ENCODE measurements at regions not wholly inside any gene's neighbourhood (a gene's known extent, or its start where the extent isn't known, plus 50 kb on each side); places are given as distances from the start of the nearest gene placed in this dataset.

DNA sequence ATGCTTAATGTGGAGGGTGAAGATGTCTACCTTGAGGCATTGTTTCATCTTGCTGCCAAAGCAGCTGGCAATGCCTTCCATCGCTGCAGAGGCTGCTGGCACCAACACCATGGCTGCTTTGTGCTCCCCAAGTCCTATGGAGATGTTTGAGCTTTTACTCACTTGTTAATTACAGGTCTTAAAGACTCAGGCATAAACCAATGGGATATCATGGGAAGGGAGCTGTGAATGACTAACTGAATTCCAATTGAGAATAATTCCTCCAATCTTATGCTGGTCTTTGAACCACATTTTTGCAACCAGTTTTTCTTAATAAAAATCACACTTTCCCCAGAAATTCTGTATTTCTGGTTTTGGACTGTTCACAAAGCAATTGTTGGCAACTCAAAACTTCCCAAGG is 762.0 kb downstream of the GBE1 start:
- no peaks in the 10 kb centered on the region for H3K9me3 ChIP-seq (ENCODE audit: low read length)
- CTCF ChIA-PET (ENCODE audit: unreplicated experiment) = no interaction called here

DNA sequence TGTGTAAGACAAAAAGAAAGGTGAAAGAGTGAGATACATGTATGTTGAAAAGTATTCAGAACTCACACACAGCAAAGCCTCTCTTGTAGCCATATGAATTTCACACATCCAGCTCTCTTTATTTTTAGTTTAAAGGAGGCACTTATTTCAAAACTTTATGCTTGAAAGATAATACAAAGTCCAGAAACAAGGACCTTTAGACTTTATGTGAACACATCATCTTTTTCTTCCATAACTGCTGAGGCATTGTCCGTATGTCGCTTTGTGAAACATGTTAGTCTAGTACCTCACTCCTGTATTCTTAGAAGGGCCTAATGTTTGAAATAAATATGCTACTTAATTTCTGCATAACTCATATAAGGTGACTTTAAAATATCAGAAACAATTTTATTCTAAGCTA is 763.4 kb downstream of the GBE1 start:
- TF ChIP-seq, protein P1, sequence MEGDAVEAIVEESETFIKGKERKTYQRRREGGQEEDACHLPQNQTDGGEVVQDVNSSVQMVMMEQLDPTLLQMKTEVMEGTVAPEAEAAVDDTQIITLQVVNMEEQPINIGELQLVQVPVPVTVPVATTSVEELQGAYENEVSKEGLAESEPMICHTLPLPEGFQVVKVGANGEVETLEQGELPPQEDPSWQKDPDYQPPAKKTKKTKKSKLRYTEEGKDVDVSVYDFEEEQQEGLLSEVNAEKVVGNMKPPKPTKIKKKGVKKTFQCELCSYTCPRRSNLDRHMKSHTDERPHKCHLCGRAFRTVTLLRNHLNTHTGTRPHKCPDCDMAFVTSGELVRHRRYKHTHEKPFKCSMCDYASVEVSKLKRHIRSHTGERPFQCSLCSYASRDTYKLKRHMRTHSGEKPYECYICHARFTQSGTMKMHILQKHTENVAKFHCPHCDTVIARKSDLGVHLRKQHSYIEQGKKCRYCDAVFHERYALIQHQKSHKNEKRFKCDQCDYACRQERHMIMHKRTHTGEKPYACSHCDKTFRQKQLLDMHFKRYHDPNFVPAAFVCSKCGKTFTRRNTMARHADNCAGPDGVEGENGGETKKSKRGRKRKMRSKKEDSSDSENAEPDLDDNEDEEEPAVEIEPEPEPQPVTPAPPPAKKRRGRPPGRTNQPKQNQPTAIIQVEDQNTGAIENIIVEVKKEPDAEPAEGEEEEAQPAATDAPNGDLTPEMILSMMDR (conservative IDR thresholded peaks at IDR 0.05; ENCODE audit: low read length) = no peak
- TF ChIP-seq EZH2phosphoT487 (IDR thresholded peaks at IDR 0.05; ENCODE audit: borderline replicate concordance, low read depth, low read length) = no peak
- ChIA-PET POLR2A (no interaction called here), CTCF (ENCODE audit: unreplicated experiment) (no interaction called here)
- H3K36me3 ChIP-seq (ENCODE audit: insufficient read depth, low read length) = no peaks in the 10 kb centered on the region
- intact Hi-C loops (cut with micrococcal nuclease; ENCODE audit: unreplicated experiment) = no loop called here
- no peaks in the 10 kb centered on the region for H4K20me1 ChIP-seq (ENCODE audit: insufficient read depth, low read length)
- no peaks in the 10 kb centered on the region for H3K79me2 ChIP-seq (ENCODE audit: insufficient read depth, low read depth, low read length)
- no TSS peak for BruUV-seq (replicated peaks)
- no peak overlapping the region for H3K4me2 ChIP-seq (ENCODE audit: low read length)
- no peak overlapping the region for H3K4me3 ChIP-seq (ENCODE audit: low read depth, low read length, poor library complexity, severe bottlenecking)
- H3K9me2 ChIP-seq (ENCODE audit: insufficient read depth, low read length) = no peaks in the 10 kb centered on the region
- H2AFZ ChIP-seq (ENCODE audit: low read length) = no peak overlapping the region
- H3K4me1 ChIP-seq (ENCODE audit: insufficient read depth, low read length, poor library complexity, severe bottlenecking) = no peaks in the 10 kb centered on the region
- no peaks in the 10 kb centered on the region for H3K9me3 ChIP-seq (ENCODE audit: low read length)
- no peak for DNase-seq (ENCODE audit: low spot score)
- H3K27ac ChIP-seq (ENCODE audit: low read depth, low read length, poor library complexity, severe bottlenecking) = no peak overlapping the region

More for the DNA sequence above, 762.0 kb downstream of the GBE1 start:
- Histone ChIP-seq H3K79me2 (ENCODE audit: insufficient read depth, low read depth, low read length) (no peaks in the 10 kb centered on the region), H3K27ac (ENCODE audit: low read depth, low read length, poor library complexity, severe bottlenecking) (no peak overlapping the region), H3K4me3 (ENCODE audit: low read depth, low read length, poor library complexity, severe bottlenecking) (no peak overlapping the region), H3K4me1 (ENCODE audit: insufficient read depth, low read length, poor library complexity, severe bottlenecking) (no peaks in the 10 kb centered on the region), H3K36me3 (ENCODE audit: insufficient read depth, low read length) (no peaks in the 10 kb centered on the region), H4K20me1 (ENCODE audit: insufficient read depth, low read length) (no peaks in the 10 kb centered on the region), H3K4me2 (ENCODE audit: low read length) (no peak overlapping the region), H2AFZ (ENCODE audit: low read length) (no peak overlapping the region), H3K9me2 (ENCODE audit: insufficient read depth, low read length) (no peaks in the 10 kb centered on the region)
- BruUV-seq (replicated peaks) = no TSS peak
- DNase-seq (ENCODE audit: low spot score) = no peak
- TF ChIP-seq, protein P1 (conservative IDR thresholded peaks at IDR 0.05; ENCODE audit: low read length) = no peak
- no peak for TF ChIP-seq EZH2phosphoT487 (IDR thresholded peaks at IDR 0.05; ENCODE audit: borderline replicate concordance, low read depth, low read length)
- intact Hi-C loops (cut with micrococcal nuclease; ENCODE audit: unreplicated experiment) = no loop called here
- POLR2A ChIA-PET = no interaction called here

DNA sequence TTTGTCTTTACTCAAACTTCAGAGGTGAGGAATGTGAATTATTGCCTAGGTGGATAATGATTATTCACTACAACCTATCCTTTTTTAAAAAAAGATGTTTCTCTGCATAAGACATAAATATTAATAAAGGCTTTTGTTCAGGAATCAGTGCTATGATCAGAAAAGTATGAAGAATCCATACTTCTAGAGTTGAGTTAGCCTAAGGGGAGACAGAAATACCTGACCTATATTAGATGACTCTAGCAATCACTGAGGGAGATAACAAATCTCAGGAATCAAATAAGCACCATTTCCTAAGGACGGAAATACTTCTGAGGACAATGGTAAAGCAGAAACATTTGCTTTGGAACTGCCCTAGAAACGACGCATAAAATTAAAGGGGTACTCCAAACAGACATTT is 763.8 kb downstream of the GBE1 start:
- Histone ChIP-seq H3K4me2 (ENCODE audit: low read length) (no peak overlapping the region), H3K9me2 (ENCODE audit: insufficient read depth, low read length) (no peaks in the 10 kb centered on the region), H3K36me3 (ENCODE audit: insufficient read depth, low read length) (no peaks in the 10 kb centered on the region), H3K4me3 (ENCODE audit: low read depth, low read length, poor library complexity, severe bottlenecking) (no peak overlapping the region), H4K20me1 (ENCODE audit: insufficient read depth, low read length) (no peaks in the 10 kb centered on the region), H3K4me1 (ENCODE audit: insufficient read depth, low read length, poor library complexity, severe bottlenecking) (no peaks in the 10 kb centered on the region), H2AFZ (ENCODE audit: low read length) (no peak overlapping the region), H3K9me3 (ENCODE audit: low read length) (no peaks in the 10 kb centered on the region), H3K27ac (ENCODE audit: low read depth, low read length, poor library complexity, severe bottlenecking) (no peak overlapping the region), H3K79me2 (ENCODE audit: insufficient read depth, low read depth, low read length) (no peaks in the 10 kb centered on the region)
- no peak for DNase-seq (ENCODE audit: low spot score)
- ChIA-PET POLR2A (no interaction called here), CTCF (ENCODE audit: unreplicated experiment) (no interaction called here)
- TF ChIP-seq, protein P1 (conservative IDR thresholded peaks at IDR 0.05; ENCODE audit: low read length) = no peak
- no peak for TF ChIP-seq EZH2phosphoT487 (IDR thresholded peaks at IDR 0.05; ENCODE audit: borderline replicate concordance, low read depth, low read length)
- BruUV-seq (replicated peaks) = no TSS peak
- intact Hi-C loops (cut with micrococcal nuclease; ENCODE audit: unreplicated experiment) = no loop called here
